Fibroblast of the aortic adventitia (primary cell): ENCODE measurements at regions not wholly inside any gene's neighbourhood (a gene's known extent, or its start where the extent isn't known, plus 50 kb on each side); places are given as distances from the start of the nearest gene placed in this dataset.

Source experiments
- DNase-seq: peaks from one replicate; pipeline ENCODE4 v3.0.0-alpha.2; 2010; ENCODE audit warnings: low read depth
- H3K4me3 ChIP-seq: 2 replicates; pipeline ENCODE4 v1.5.1; 2011; ENCODE audit warnings: low read depth, mild to moderate bottlenecking, control low read depth, low read length, moderate library complexity
- CTCF ChIP-seq: IDR thresholded peaks from 2 replicates; pipeline ENCODE4 v1.5.1; 2011; ENCODE audit warnings: mild to moderate bottlenecking, low read length, control low read depth, inconsistent platforms; ENCODE audit not compliant: insufficient read depth

GRCh38 chr6:100182313-100182712 is 188.3 kb upstream of the MCHR2 start:
- no peak overlapping the region for H3K4me3 ChIP-seq
- no peak for TF ChIP-seq CTCF
- DNase-seq = no peak

GRCh38 chr6:100181309-100181708 is 187.3 kb upstream of the MCHR2 start:
- no peak for TF ChIP-seq CTCF
- no peak for DNase-seq
- no peak overlapping the region for H3K4me3 ChIP-seq

GRCh38 chr6:100179576-100179975 is 185.6 kb upstream of the MCHR2 start:
- TF ChIP-seq CTCF = no peak
- DNase-seq = no peak
- no peak overlapping the region for H3K4me3 ChIP-seq

- H3K4me3 ChIP-seq = no peak overlapping the region
- no peak for TF ChIP-seq CTCF
- peak; percentile 70 for DNase-seq
Observed at GRCh38 chr6:100177956-100178355, 183.9 kb upstream of the MCHR2 start.

- H3K4me3 ChIP-seq = no peak overlapping the region
- no peak for TF ChIP-seq CTCF
- no peak for DNase-seq
Observed at GRCh38 chr6:100176951-100177710, 183.1 kb upstream of the MCHR2 start.

- TF ChIP-seq CTCF = peak; percentile 66
- no peak overlapping the region for H3K4me3 ChIP-seq
- DNase-seq = peak; percentile 80
Observed at GRCh38 chr6:100176311-100176950, 182.4 kb upstream of the MCHR2 start.
